ENCODE measurements at regions not wholly inside any gene's neighbourhood (a gene's known extent, or its start where the extent isn't known, plus 50 kb on each side); places are given as distances from the start of the nearest gene placed in this dataset.

DNA sequence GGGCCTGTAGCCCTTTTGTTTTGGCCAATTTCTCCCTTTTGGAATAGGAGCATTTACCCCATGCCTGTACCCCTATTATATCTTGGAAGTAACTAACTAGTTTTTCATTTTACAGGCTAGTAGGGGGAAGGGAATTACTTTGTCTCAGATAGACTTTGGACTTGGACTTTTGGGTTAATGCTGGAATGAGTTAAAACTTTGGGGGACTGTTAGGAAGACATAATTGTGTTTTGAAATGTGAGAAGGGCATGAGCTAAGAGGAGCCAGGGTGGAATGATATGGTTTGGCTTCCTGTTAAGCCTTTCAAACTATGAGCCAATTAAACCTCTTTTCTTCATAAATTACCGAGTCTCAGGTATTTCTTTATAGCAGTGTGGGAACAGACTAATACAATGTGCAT lies 168.1 kb downstream of the FGF1 start:
- TF ChIP-seq, protein P1, sequence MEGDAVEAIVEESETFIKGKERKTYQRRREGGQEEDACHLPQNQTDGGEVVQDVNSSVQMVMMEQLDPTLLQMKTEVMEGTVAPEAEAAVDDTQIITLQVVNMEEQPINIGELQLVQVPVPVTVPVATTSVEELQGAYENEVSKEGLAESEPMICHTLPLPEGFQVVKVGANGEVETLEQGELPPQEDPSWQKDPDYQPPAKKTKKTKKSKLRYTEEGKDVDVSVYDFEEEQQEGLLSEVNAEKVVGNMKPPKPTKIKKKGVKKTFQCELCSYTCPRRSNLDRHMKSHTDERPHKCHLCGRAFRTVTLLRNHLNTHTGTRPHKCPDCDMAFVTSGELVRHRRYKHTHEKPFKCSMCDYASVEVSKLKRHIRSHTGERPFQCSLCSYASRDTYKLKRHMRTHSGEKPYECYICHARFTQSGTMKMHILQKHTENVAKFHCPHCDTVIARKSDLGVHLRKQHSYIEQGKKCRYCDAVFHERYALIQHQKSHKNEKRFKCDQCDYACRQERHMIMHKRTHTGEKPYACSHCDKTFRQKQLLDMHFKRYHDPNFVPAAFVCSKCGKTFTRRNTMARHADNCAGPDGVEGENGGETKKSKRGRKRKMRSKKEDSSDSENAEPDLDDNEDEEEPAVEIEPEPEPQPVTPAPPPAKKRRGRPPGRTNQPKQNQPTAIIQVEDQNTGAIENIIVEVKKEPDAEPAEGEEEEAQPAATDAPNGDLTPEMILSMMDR (IDR thresholded peaks at IDR 0.05): no peak
- no peak for TF ChIP-seq EZH2 (IDR thresholded peaks at IDR 0.05; ENCODE audit: borderline replicate concordance, insufficient read depth, low read depth, low read length, poor library complexity, severe bottlenecking)
